ENCODE measurements at regions not wholly inside any gene's neighbourhood (a gene's known extent, or its start where the extent isn't known, plus 50 kb on each side); places are given as distances from the start of the nearest gene placed in this dataset.

DNA sequence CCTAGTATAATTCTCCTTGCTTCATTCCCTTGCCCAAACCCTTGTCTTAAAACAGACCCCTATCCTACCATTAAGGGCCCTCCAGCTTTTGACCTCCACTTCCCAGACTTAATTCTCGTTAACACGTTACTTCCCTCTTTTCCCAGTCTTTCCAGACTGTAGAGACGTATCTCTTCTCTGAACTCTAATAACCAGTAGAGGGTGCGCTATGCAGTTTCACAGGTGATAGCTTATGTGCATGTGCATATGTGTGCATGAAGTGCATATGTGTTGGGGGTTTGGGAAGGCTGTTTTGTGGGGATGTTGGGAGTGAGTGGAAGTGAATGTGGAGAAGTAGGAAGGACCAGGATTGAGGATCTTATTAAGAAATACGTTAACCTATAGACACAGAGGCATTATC is 78.1 kb upstream of the CCDC190 start:
- WGBS, 2 donors: 72 to 76% methylated on average over 5 of the region's 5 CpGs
- intact Hi-C loops (cut with DNase I): no loop called here
- Histone ChIP-seq H3K4me1 (no peaks in the 10 kb centered on the region), H3K36me3 (replicated peaks in 1 of 2; ENCODE audit: insufficient read depth in 1 of 2, low read depth in 2 of 2) (no peaks in the 10 kb centered on the region), H3K4me3 (no peak overlapping the region), H3K27me3 (no peaks in the 10 kb centered on the region), H3K9me3 (no peaks in the 10 kb centered on the region), H3K27ac (no peak overlapping the region)
- TF ChIP-seq, protein P1, sequence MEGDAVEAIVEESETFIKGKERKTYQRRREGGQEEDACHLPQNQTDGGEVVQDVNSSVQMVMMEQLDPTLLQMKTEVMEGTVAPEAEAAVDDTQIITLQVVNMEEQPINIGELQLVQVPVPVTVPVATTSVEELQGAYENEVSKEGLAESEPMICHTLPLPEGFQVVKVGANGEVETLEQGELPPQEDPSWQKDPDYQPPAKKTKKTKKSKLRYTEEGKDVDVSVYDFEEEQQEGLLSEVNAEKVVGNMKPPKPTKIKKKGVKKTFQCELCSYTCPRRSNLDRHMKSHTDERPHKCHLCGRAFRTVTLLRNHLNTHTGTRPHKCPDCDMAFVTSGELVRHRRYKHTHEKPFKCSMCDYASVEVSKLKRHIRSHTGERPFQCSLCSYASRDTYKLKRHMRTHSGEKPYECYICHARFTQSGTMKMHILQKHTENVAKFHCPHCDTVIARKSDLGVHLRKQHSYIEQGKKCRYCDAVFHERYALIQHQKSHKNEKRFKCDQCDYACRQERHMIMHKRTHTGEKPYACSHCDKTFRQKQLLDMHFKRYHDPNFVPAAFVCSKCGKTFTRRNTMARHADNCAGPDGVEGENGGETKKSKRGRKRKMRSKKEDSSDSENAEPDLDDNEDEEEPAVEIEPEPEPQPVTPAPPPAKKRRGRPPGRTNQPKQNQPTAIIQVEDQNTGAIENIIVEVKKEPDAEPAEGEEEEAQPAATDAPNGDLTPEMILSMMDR (IDR thresholded peaks at IDR 0.05): no peak
- TF ChIP-seq POLR2A (IDR thresholded peaks at IDR 0.05): no peak
- DNase-seq: no peak
- ATAC-seq: no peak

DNA sequence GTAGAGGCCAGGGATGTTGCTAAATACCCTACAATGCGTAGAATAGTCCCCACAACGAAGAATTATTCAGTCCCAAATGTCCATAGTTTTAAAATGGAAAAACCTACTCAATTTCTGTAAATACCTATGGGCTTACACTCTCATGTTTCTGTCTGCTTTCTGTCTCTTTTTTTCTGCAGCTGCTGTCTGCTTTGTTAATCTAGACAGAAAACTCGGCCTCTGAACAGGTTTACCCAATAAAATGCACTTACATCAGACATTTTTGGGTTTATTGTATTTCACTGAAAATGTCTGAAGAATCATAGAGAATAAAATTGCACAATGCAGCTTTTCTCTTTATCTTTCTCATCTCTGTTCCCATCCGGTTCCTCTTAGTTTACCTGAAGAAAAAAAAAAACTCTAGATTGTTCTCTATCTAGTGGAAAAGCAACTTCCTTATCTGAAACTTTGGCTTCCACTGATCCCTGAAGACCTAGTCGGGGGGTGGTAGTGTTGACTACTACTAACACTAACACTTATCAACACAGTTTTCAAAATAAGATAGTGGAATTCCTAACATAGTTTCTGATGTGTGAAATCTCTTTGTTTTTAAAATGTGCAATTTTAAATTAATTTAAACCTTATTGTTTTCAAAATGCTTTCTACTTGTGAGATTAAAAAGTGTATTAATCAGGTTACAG is 76.9 kb upstream of the CCDC190 start:
- TF ChIP-seq, protein P1 (IDR thresholded peaks at IDR 0.05): no peak
- no peak for TF ChIP-seq POLR2A (IDR thresholded peaks at IDR 0.05)
- Histone ChIP-seq H3K27ac (no peak overlapping the region), H3K9me3 (no peaks in the 10 kb centered on the region), H3K27me3 (no peaks in the 10 kb centered on the region), H3K4me3 (no peak overlapping the region), H3K36me3 (replicated peaks in 1 of 2; ENCODE audit: insufficient read depth in 1 of 2, low read depth in 2 of 2) (no peaks in the 10 kb centered on the region), H3K4me1 (no peaks in the 10 kb centered on the region)
- intact Hi-C loops (cut with DNase I): no loop called here
- no peak for DNase-seq
- no peak for ATAC-seq
- 44 to 56% methylated on average over 5 of the region's 5 CpGs for WGBS, 2 donors

DNA sequence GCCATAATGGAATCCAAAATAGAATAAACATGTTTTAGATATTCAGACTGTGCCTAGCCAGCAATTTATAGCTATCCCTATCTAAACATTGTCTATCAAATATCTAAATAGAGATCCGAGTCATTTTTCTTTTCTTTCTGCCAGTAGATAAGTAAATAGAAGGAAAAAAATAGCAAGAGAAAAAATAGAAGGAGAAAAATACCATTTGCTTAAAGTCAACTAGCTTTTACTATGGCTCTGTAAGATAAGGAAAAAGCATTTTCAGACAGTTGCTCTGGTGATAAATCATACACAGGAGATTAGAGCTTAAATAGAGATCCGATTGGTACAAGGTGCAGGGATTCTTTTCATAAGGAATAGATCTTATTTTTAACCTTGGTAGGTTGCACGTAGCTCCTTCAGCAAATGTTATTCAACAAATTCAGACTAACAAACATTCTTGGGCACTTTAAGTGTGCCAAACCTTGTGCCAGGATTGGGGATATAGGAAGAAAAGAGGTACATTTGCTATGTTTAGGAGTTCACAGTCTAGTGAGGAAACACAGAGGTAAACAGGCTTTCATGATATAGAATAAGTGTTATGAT is 70.1 kb upstream of the CCDC190 start:
- DNase-seq (no peak), ATAC-seq (no peak)
- H3K4me1 ChIP-seq: peaks cover 13% of the 10 kb centered on the region
- TF ChIP-seq, protein P1 (IDR thresholded peaks at IDR 0.05): no peak
- TF ChIP-seq POLR2A (IDR thresholded peaks at IDR 0.05): no peak
- H3K4me3 ChIP-seq: no peak overlapping the region
- WGBS, 2 donors: 11 to 12% methylated on average over 3 of the region's 3 CpGs
- intact Hi-C loops (cut with DNase I): no loop called here
- H3K27ac ChIP-seq: no peak overlapping the region
- no peaks in the 10 kb centered on the region for H3K36me3 ChIP-seq (replicated peaks in 1 of 2; ENCODE audit: insufficient read depth in 1 of 2, low read depth in 2 of 2)
- no peaks in the 10 kb centered on the region for H3K27me3 ChIP-seq
- H3K9me3 ChIP-seq: no peaks in the 10 kb centered on the region

DNA sequence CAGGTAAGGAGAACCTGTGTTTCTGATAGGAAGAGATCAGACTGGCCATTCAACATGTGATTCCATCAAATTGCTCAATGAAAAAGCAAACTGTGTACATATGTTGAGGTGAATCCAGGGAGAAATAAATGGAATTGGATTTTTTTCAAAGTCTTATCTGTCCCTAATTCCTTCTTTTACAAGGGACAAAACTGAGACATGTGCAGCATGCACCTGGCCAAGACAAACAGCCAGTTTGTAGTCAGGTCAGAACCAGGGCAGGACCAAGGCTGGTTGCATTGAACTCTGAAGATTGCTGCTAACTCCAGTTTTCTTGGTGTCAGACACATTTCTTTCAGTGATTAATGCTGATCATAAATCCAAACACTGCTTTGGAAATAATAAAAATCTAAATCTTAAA is 69.6 kb upstream of the CCDC190 start:
- DNase-seq: peak in 1 of 4 donors; percentile 15
- Histone ChIP-seq H3K4me3 (no peak overlapping the region), H3K4me1 (peaks cover 13% of the 10 kb centered on the region), H3K27me3 (no peaks in the 10 kb centered on the region), H3K27ac (no peak overlapping the region), H3K9me3 (no peaks in the 10 kb centered on the region), H3K36me3 (replicated peaks in 1 of 2; ENCODE audit: insufficient read depth in 1 of 2, low read depth in 2 of 2) (no peaks in the 10 kb centered on the region)
- intact Hi-C loops (cut with DNase I): no loop called here
- ATAC-seq: no peak
- TF ChIP-seq, protein P1 (IDR thresholded peaks at IDR 0.05): no peak
- no peak for TF ChIP-seq POLR2A (IDR thresholded peaks at IDR 0.05)

DNA sequence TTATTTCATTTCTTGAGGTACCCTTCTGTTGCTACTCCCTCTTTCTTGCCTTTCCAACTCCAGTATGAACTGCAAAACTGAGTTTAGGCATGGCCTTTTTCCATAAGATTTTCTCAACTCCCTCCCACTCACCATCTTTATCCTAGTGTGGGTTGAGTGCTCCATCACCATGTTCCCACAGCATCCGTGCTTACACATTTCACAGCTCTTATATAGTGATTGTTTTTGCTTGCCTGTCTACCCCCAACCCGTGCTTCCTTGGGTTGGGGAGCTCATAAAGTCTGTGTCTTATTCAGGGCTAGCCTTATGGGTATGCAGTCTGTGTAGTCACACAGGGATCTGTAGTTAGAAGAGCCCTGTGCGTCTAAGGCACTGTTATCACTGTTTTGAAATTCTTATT is 68.2 kb upstream of the CCDC190 start:
- Histone ChIP-seq H3K27ac (no peak overlapping the region), H3K4me1 (peaks cover 13% of the 10 kb centered on the region), H3K27me3 (no peaks in the 10 kb centered on the region), H3K9me3 (no peaks in the 10 kb centered on the region), H3K36me3 (replicated peaks in 1 of 2; ENCODE audit: insufficient read depth in 1 of 2, low read depth in 2 of 2) (no peaks in the 10 kb centered on the region), H3K4me3 (no peak overlapping the region)
- 75 to 81% methylated on average over 3 of the region's 3 CpGs for WGBS, 2 donors
- intact Hi-C loops (cut with DNase I): no loop called here
- TF ChIP-seq, protein P1 (IDR thresholded peaks at IDR 0.05): no peak
- TF ChIP-seq POLR2A (IDR thresholded peaks at IDR 0.05): no peak
- ATAC-seq (no peak), DNase-seq (no peak)
